ENCODE measurements at regions not wholly inside any gene's neighbourhood (a gene's known extent, or its start where the extent isn't known, plus 50 kb on each side); places are given as distances from the start of the nearest gene placed in this dataset.

DNA sequence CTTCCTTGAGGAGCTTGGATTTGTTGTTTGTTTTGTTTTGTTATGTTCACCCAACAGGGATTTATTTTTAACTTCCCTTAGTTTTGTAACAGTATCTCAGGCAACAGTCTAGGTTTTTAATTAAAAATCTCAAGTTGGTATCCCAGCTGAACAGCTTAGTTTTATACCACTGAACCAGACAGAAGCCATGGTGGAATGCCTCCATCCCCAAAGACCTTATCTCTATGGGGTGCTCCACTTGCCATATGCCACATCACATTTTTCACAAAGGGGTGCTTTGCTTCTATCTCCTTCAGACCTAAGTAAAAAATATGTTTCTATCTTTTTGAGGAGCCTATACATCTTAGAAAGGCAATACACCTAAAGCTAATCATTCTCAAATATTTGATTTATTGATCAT lies 715.8 kb upstream of the KIF2B start:
- Histone ChIP-seq H3K4me1 (ENCODE audit: insufficient read depth, low read length, severe bottlenecking) (no peaks in the 10 kb centered on the region), H3K27ac (ENCODE audit: low read depth, low read length, poor library complexity, severe bottlenecking) (no peak overlapping the region), H3F3A (ENCODE audit: insufficient read depth, low read length) (no peaks in the 10 kb centered on the region), H3K4me2 (ENCODE audit: low read length) (no peak overlapping the region), H3K4me3 (ENCODE audit: low read depth, low read length, poor library complexity, severe bottlenecking) (no peak overlapping the region), H3K27me3 (ENCODE audit: insufficient read depth, low read length) (no peaks in the 10 kb centered on the region), H3K9me3 (ENCODE audit: low read length) (no peaks in the 10 kb centered on the region), H4K20me1 (ENCODE audit: insufficient read depth, low read length) (no peaks in the 10 kb centered on the region), H3K79me2 (ENCODE audit: insufficient read depth, low read length) (no peaks in the 10 kb centered on the region), H2AFZ (ENCODE audit: low read length) (no peak overlapping the region), H3K9me2 (ENCODE audit: low read depth, low read length) (no peaks in the 10 kb centered on the region), H3K36me3 (ENCODE audit: insufficient read depth, low read length) (no peaks in the 10 kb centered on the region), H3K9ac (ENCODE audit: low read length) (no peak overlapping the region)
- TF ChIP-seq, protein P1, sequence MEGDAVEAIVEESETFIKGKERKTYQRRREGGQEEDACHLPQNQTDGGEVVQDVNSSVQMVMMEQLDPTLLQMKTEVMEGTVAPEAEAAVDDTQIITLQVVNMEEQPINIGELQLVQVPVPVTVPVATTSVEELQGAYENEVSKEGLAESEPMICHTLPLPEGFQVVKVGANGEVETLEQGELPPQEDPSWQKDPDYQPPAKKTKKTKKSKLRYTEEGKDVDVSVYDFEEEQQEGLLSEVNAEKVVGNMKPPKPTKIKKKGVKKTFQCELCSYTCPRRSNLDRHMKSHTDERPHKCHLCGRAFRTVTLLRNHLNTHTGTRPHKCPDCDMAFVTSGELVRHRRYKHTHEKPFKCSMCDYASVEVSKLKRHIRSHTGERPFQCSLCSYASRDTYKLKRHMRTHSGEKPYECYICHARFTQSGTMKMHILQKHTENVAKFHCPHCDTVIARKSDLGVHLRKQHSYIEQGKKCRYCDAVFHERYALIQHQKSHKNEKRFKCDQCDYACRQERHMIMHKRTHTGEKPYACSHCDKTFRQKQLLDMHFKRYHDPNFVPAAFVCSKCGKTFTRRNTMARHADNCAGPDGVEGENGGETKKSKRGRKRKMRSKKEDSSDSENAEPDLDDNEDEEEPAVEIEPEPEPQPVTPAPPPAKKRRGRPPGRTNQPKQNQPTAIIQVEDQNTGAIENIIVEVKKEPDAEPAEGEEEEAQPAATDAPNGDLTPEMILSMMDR (IDR thresholded peaks at IDR 0.05; ENCODE audit: low read length) = no peak
- no peak for TF ChIP-seq EZH2 (IDR thresholded peaks at IDR 0.05; ENCODE audit: borderline replicate concordance, low read length)

- Histone ChIP-seq H3K79me2 (ENCODE audit: insufficient read depth, low read length) (no peaks in the 10 kb centered on the region), H3K4me3 (ENCODE audit: low read depth, low read length, poor library complexity, severe bottlenecking) (no peak overlapping the region), H3K27me3 (ENCODE audit: insufficient read depth, low read length) (no peaks in the 10 kb centered on the region), H4K20me1 (ENCODE audit: insufficient read depth, low read length) (no peaks in the 10 kb centered on the region), H3K36me3 (ENCODE audit: insufficient read depth, low read length) (no peaks in the 10 kb centered on the region), H3K9me3 (ENCODE audit: low read length) (no peaks in the 10 kb centered on the region), H3K9me2 (ENCODE audit: low read depth, low read length) (no peaks in the 10 kb centered on the region), H3K4me2 (ENCODE audit: low read length) (no peak overlapping the region), H3K4me1 (ENCODE audit: insufficient read depth, low read length, severe bottlenecking) (no peaks in the 10 kb centered on the region), H2AFZ (ENCODE audit: low read length) (no peak overlapping the region), H3K27ac (ENCODE audit: low read depth, low read length, poor library complexity, severe bottlenecking) (no peak overlapping the region), H3F3A (ENCODE audit: insufficient read depth, low read length) (no peaks in the 10 kb centered on the region), H3K9ac (ENCODE audit: low read length) (no peak overlapping the region)
- no peak for TF ChIP-seq EZH2 (IDR thresholded peaks at IDR 0.05; ENCODE audit: borderline replicate concordance, low read length)
- TF ChIP-seq, protein P1 (IDR thresholded peaks at IDR 0.05; ENCODE audit: low read length) = no peak
Observed at GRCh38 chr17:53101706-53102105, 721.0 kb upstream of the KIF2B start.

GRCh38 chr17:53100126-53100525 lies 722.6 kb upstream of the KIF2B start:
- no peak overlapping the region for H3K4me3 ChIP-seq (ENCODE audit: low read depth, low read length, poor library complexity, severe bottlenecking)
- no peaks in the 10 kb centered on the region for H3F3A ChIP-seq (ENCODE audit: insufficient read depth, low read length)
- H3K27ac ChIP-seq (ENCODE audit: low read depth, low read length, poor library complexity, severe bottlenecking) = no peak overlapping the region
- no peaks in the 10 kb centered on the region for H3K9me2 ChIP-seq (ENCODE audit: low read depth, low read length)
- no peaks in the 10 kb centered on the region for H3K79me2 ChIP-seq (ENCODE audit: insufficient read depth, low read length)
- no peaks in the 10 kb centered on the region for H3K4me1 ChIP-seq (ENCODE audit: insufficient read depth, low read length, severe bottlenecking)
- H3K27me3 ChIP-seq (ENCODE audit: insufficient read depth, low read length) = no peaks in the 10 kb centered on the region
- H4K20me1 ChIP-seq (ENCODE audit: insufficient read depth, low read length) = no peaks in the 10 kb centered on the region
- no peak overlapping the region for H3K4me2 ChIP-seq (ENCODE audit: low read length)
- H3K9me3 ChIP-seq (ENCODE audit: low read length) = no peaks in the 10 kb centered on the region
- TF ChIP-seq, protein P1 (IDR thresholded peaks at IDR 0.05; ENCODE audit: low read length) = no peak
- TF ChIP-seq EZH2 (IDR thresholded peaks at IDR 0.05; ENCODE audit: borderline replicate concordance, low read length) = no peak
- H3K36me3 ChIP-seq (ENCODE audit: insufficient read depth, low read length) = no peaks in the 10 kb centered on the region
- H3K9ac ChIP-seq (ENCODE audit: low read length) = no peak overlapping the region
- H2AFZ ChIP-seq (ENCODE audit: low read length) = no peak overlapping the region

Measured in OCI-LY1 (cell line).